Small intestine (tissue), 7 donors: ENCODE measurements at regions not wholly inside any gene's neighbourhood (a gene's known extent, or its start where the extent isn't known, plus 50 kb on each side); places are given as distances from the start of the nearest gene placed in this dataset.

Experiments used
- DNase-seq, 2 donors: peaks; one replicate each; pipeline versions ENCODE4 v3.0.0 to v3.0.0-alpha.2; 2013
- FAIRE-seq: peaks from 2 replicates; lab custom pipeline; 2012; peaks lifted over from hg19 to GRCh38; lab: Jason Lieb, UNC
- H3K27ac ChIP-seq, 3 donors: one replicate each; pipeline ENCODE4 v1.5.1; 2013; ENCODE audit warnings: low read length in 2 of 3, mild to moderate bottlenecking in 2 of 3, control low read depth in 1 of 3, inconsistent platforms in 1 of 3, low read depth in 1 of 3, moderate library complexity in 1 of 3
- H3K27me3 ChIP-seq, 3 donors: one replicate each; pipeline ENCODE4 v1.6.1; 2013; ENCODE audit warnings: low read length in 3 of 3, inconsistent platforms in 1 of 3; ENCODE audit not compliant: control insufficient read depth in 3 of 3, insufficient read depth in 3 of 3
- H3K36me3 ChIP-seq, 3 donors: one replicate each; pipeline ENCODE4 v1.6.1; 2013; ENCODE audit warnings: low read length in 3 of 3, inconsistent platforms in 1 of 3, low read depth in 1 of 3, mild to moderate bottlenecking in 1 of 3, moderate library complexity in 1 of 3; ENCODE audit not compliant: control insufficient read depth in 3 of 3, insufficient read depth in 2 of 3
- H3K4me1 ChIP-seq, 3 donors: one replicate each; pipeline ENCODE4 v1.6.1; 2013; ENCODE audit warnings: low read length in 2 of 3, inconsistent platforms in 1 of 3, low read depth in 1 of 3, mild to moderate bottlenecking in 1 of 3, moderate library complexity in 1 of 3; ENCODE audit not compliant: control insufficient read depth in 3 of 3, insufficient read depth in 2 of 3
- H3K4me3 ChIP-seq, 3 donors: one replicate each; pipeline ENCODE4 v1.5.1; 2013; ENCODE audit warnings: low read length in 3 of 3, control low read depth in 1 of 3, inconsistent platforms in 1 of 3, low read depth in 1 of 3, mild to moderate bottlenecking in 1 of 3, moderate library complexity in 1 of 3
- H3K9me3 ChIP-seq, 2 donors: one replicate each; pipeline ENCODE4 v1.6.1; 2013; ENCODE audit warnings: low read depth in 1 of 2, low read length in 1 of 2; ENCODE audit not compliant: control insufficient read depth in 2 of 2, insufficient read depth in 1 of 2
- WGBS, 3 donors: extraction: QIAGEN DNeasy Blood & Tissue Kit; methylation state at CpG; one replicate each; pipeline ENCODE4 v1.1.7; 2013; 5-methylcytosine and 5-hydroxymethylcytosine counted together
- donor health status: healthy with polysubstance abuse.
- donor health status: control.
- donor health status: control.
- donor health status: Bipolar disorder and iron deficiency.
- donor health status: healthy.

DNA sequence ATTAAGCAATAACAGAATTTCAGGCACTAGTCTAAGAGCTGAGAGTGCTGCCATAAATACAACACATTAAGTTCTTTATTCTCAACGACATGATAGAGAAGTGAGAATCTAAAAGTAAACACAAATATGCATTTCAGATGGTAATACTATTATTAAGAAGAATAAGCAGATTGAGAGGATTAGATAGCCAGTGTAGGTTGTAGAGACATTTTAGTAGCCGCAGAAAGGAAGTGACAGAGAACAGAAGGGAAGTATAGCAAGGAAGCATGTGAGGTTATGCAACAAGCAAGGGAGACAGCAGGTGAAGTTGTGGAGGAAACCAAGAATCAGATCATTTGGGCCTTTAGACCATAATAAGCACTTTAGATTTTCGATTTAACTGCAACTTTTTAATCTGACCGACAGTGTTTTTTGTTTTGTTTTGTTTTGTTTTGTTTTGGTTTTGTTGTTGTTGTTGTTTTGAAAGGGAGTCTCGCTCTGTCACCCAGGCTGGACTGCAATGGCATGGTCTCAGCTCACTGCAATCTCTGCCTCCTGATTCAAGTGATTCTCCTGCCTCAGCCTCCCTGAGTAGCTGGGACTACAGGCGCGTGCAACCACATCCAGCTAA, 737.0 kb upstream of the ADGRB3 start:
- 71 to 81% (median 73%) methylated on average over 7 of the region's 7 CpGs for WGBS, 3 donors
- Histone ChIP-seq H3K9me3 (peaks cover 1 to 12% of the 10 kb centered on the region in 2 donors), H3K4me1 (no peaks in the 10 kb centered on the region), H3K27ac (no peak overlapping the region), H3K27me3 (no peaks in the 10 kb centered on the region), H3K4me3 (no peak overlapping the region), H3K36me3 (no peaks in the 10 kb centered on the region)
- FAIRE-seq (no peak), DNase-seq (no peak)

GRCh38 chr6:67896476-67896875, 738.6 kb upstream of the ADGRB3 start:
- DNase-seq, result no peak
- H3K4me1 ChIP-seq, result no peaks in the 10 kb centered on the region
- H3K27me3 ChIP-seq, result no peaks in the 10 kb centered on the region
- no peak for FAIRE-seq
- H3K36me3 ChIP-seq, result no peaks in the 10 kb centered on the region
- 29 to 66% (median 43%) methylated on average over 1 of the region's 1 CpG for WGBS, 3 donors
- no peak overlapping the region for H3K4me3 ChIP-seq
- H3K9me3 ChIP-seq, result peaks cover 1 to 12% of the 10 kb centered on the region in 2 donors
- H3K27ac ChIP-seq, result no peak overlapping the region

- no peak for FAIRE-seq
- H3K4me1 ChIP-seq, result no peaks in the 10 kb centered on the region
- H3K4me3 ChIP-seq, result no peak overlapping the region
Measured at GRCh38 chr6:67889682-67889995, 745.4 kb upstream of the ADGRB3 start.

DNA sequence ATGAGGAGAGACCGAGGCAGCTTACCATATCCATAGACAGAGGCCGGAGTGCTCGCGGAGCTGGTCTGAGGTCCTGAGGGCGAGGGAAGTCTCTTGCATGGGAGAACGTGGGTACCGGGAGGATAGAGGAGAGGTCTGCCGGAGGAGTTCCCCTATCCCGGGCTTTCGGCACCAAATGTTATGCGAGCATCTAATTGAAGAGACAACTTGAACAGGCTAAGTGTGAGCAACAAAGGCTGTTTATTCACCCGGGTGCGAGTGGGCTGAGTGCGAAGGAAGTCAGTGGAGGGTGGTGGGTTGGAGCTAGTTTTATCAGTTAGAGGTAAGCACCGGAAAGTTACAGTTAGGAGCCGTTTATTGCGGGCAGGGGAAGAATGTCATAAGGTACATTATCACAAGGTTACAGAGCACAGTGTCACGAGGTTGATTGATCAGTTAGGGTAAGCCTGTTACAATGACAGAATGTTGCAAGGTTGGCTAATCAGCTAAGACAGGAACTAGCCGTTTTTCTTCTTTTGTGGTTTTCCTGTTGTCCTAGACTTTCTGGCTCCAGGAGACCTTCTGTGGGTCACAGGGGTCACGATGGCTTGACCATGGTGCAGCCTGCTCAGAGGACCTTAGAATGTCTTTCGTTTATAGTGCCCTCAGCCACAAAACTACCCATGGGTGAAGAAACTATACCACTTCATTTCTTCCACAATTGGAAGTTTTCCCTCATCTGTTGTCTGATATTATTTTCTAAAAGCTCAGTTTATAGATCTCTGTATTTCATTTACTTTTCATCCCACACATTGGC, 746.0 kb upstream of the ADGRB3 start:
- no peak for DNase-seq
- FAIRE-seq, result no peak
- H3K4me1 ChIP-seq, result no peaks in the 10 kb centered on the region
- H3K36me3 ChIP-seq, result no peaks in the 10 kb centered on the region
- H3K27ac ChIP-seq, result no peak overlapping the region
- no peak overlapping the region for H3K4me3 ChIP-seq
- H3K27me3 ChIP-seq, result no peaks in the 10 kb centered on the region
- WGBS, 3 donors, result 79 to 81% (median 80%) methylated on average over 21 of the region's 21 CpGs
- H3K9me3 ChIP-seq, result peaks cover 2 to 46% of the 10 kb centered on the region in 2 donors

More at GRCh38 chr6:67889682-67889995, 745.4 kb upstream of the ADGRB3 start:
- Histone ChIP-seq H3K9me3 (peaks cover 2 to 40% of the 10 kb centered on the region in 2 donors), H3K27me3 (no peaks in the 10 kb centered on the region), H3K27ac (no peak overlapping the region), H3K36me3 (no peaks in the 10 kb centered on the region)
- whole genome bisulfite sequencing, 3 donors, result 64 to 89% (median 76%) methylated on average over 2 of the region's 2 CpGs
- no peak for DNase-seq

- no peaks in the 10 kb centered on the region for H3K36me3 ChIP-seq
- no peaks in the 10 kb centered on the region for H3K4me1 ChIP-seq
- FAIRE-seq (no peak), DNase-seq (no peak)
- H3K4me3 ChIP-seq, result no peak overlapping the region
- H3K9me3 ChIP-seq, result peaks cover 2 to 51% of the 10 kb centered on the region in 2 donors
- H3K27ac ChIP-seq, result no peak overlapping the region
- no peaks in the 10 kb centered on the region for H3K27me3 ChIP-seq
- WGBS, 3 donors, result 84 to 94% (median 92%) methylated on average over 9 of the region's 9 CpGs
Measured at GRCh38 chr6:67888546-67888885, 746.6 kb upstream of the ADGRB3 start.

DNA sequence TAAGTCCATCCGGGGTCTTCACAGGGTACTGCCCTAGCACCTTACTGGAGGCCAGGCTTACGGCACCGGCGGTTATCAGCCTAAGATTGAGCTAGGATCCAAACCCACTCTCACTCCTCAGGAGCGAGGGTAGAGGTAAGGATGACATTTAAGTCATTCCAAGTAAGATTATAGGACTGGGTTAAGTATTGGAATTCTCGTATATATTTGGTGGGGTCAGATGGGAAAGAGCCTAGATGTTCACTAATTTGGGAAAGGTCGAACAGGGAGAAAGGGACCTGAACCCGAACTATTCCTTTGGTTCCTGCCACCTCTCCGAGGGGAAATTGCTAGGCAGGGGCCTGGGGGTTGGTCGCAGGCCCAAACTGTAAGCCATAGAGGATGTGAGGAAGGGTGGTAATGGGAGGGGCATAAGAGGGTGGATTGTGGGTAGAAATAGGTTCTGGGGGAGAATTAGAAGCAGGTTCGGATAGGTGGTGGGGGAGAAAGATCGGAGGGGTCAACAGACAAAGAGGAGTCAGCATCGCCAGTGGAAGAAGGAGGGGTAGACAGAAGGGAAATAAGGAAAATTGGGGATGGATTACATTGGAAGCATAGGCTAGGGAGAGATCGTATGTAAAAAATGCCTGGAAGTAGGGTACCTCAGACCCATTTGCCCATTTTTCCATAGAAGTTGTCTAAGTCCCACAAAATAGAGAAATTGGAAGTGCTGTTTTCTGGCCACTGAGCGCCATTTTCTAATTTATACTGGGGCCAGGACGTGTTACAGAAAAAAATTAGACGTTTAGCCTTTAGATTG, 747.1 kb upstream of the ADGRB3 start:
- FAIRE-seq, result no peak
- no peaks in the 10 kb centered on the region for H3K4me1 ChIP-seq
- H3K27ac ChIP-seq, result no peak overlapping the region
- H3K4me3 ChIP-seq, result no peak overlapping the region
- WGBS, 3 donors, result 85 to 88% (median 86%) methylated on average over 17 of the region's 17 CpGs
- H3K27me3 ChIP-seq, result no peaks in the 10 kb centered on the region
- no peaks in the 10 kb centered on the region for H3K36me3 ChIP-seq
- H3K9me3 ChIP-seq, result peaks cover 2 to 57% of the 10 kb centered on the region in 2 donors
- DNase-seq, result no peak

GRCh38 chr6:67887419-67887746, 747.7 kb upstream of the ADGRB3 start:
- Histone ChIP-seq H3K9me3 (peaks cover 2 to 63% of the 10 kb centered on the region in 2 donors), H3K27ac (no peak overlapping the region), H3K4me1 (no peaks in the 10 kb centered on the region), H3K36me3 (no peaks in the 10 kb centered on the region), H3K27me3 (no peaks in the 10 kb centered on the region), H3K4me3 (no peak overlapping the region)
- FAIRE-seq, result no peak
- no peak for DNase-seq
- 94 to 97% (median 97%) methylated on average over 4 of the region's 4 CpGs for WGBS, 3 donors

DNA sequence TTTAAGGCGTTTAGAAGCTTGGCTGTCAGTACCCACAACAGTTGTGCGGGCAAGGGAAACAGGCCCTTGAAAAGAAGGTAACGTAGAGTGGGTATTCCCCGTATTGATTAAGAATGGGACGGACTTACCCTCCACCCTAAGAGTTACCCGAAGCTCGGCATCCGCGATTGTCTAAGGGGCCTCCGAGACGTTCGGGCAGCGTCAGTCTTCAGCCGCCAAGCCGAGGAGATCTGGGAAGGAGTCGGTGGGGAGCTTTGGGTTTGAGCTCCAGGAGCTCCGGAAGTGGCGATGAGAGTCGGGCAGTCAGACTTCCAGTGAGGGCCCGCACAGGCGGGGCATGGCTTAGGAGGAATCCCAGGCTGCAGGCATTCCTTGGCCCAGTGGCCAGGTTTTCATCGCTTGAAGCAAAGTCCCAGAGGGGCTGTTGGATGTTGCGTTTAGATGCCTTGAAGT, 748.2 kb upstream of the ADGRB3 start:
- no peaks in the 10 kb centered on the region for H3K4me1 ChIP-seq
- H3K27ac ChIP-seq, result no peak overlapping the region
- 93 to 95% (median 95%) methylated on average over 23 of the region's 23 CpGs for WGBS, 3 donors
- H3K36me3 ChIP-seq, result no peaks in the 10 kb centered on the region
- no peak overlapping the region for H3K4me3 ChIP-seq
- peaks cover 2 to 68% of the 10 kb centered on the region in 2 donors for H3K9me3 ChIP-seq
- DNase-seq (no peak), FAIRE-seq (no peak)
- H3K27me3 ChIP-seq, result no peaks in the 10 kb centered on the region
